Smooth muscle cell (in vitro differentiated cells): ENCODE measurements at regions not wholly inside any gene's neighbourhood (a gene's known extent, or its start where the extent isn't known, plus 50 kb on each side); places are given as distances from the start of the nearest gene placed in this dataset.

Experiments
- DNase-seq: peaks from one replicate; lab custom pipeline; 2025; ENCODE audit not compliant: unreplicated experiment; lab: John Stamatoyannopoulos, UW
- H2AFZ ChIP-seq: fragments of 200-600 bp; sonication (generic); 2 replicates; pipeline ENCODE4 v1.6.0; 2016; ENCODE audit warnings: antibody characterized with exemption, low read depth, mild to moderate bottlenecking
- H3F3A ChIP-seq: fragments of 200-600 bp; sonication (generic); 2 replicates; pipeline ENCODE4 v1.6.0; 2017; ENCODE audit warnings: antibody characterized with exemption, low read depth
- H3K27ac ChIP-seq: fragments of 200-600 bp; sonication (generic); 2 replicates; pipeline ENCODE4 v1.5.1; 2016; ENCODE audit warnings: low read depth, mild to moderate bottlenecking
- H3K27me3 ChIP-seq: fragments of 200-600 bp; sonication (generic); 2 replicates; pipeline ENCODE4 v1.6.1; 2016; ENCODE audit warnings: low read depth, mild to moderate bottlenecking
- H3K36me3 ChIP-seq: fragments of 200-600 bp; sonication (generic); 2 replicates; pipeline ENCODE4 v1.5.1; 2016; ENCODE audit warnings: low read depth
- H3K4me1 ChIP-seq: fragments of 200-600 bp; sonication (generic); 2 replicates; pipeline ENCODE4 v1.5.1; 2016; ENCODE audit warnings: low read depth
- H3K4me2 ChIP-seq: fragments of 200-600 bp; sonication (generic); 2 replicates; pipeline ENCODE4 v1.6.0; 2016; ENCODE audit warnings: mild to moderate bottlenecking
- H3K4me3 ChIP-seq: fragments of 200-600 bp; sonication (generic); 2 replicates; pipeline ENCODE4 v1.5.1; 2016; ENCODE audit warnings: mild to moderate bottlenecking
- H3K79me2 ChIP-seq: fragments of 200-600 bp; sonication (generic); 2 replicates; pipeline ENCODE4 v1.6.0; 2016; ENCODE audit warnings: low read depth, mild to moderate bottlenecking
- H3K9ac ChIP-seq: fragments of 200-600 bp; sonication (generic); 2 replicates; pipeline ENCODE4 v1.6.0; 2016; ENCODE audit warnings: low read depth
- H3K9me3 ChIP-seq: fragments of 200-600 bp; sonication (generic); replicated peaks from 2 replicates; pipeline ENCODE4 v1.5.1; 2016; ENCODE audit warnings: low read depth
- H4K20me1 ChIP-seq: fragments of 200-600 bp; sonication (generic); 2 replicates; pipeline ENCODE4 v1.6.0; 2016; ENCODE audit warnings: low read depth
- CTCF ChIP-seq: fragments of 200-600 bp; sonication (generic); IDR thresholded peaks from 2 replicates; pipeline ENCODE4 v1.5.1; 2017; ENCODE audit warnings: borderline replicate concordance, mild to moderate bottlenecking, antibody characterized with exemption; ENCODE audit not compliant: insufficient read depth, poor library complexity, severe bottlenecking
- WGBS: methylation state at CpG from one replicate; pipeline ENCODE4 v1.1.7; 2016; ENCODE audit warnings: low lambda C conversion rate; 5-methylcytosine and 5-hydroxymethylcytosine counted together

- Histone ChIP-seq H3K4me3 (no peak overlapping the region), H3F3A (no peaks in the 10 kb centered on the region), H3K4me1 (peaks cover 11% of the 10 kb centered on the region), H2AFZ (no peak overlapping the region), H3K9me3 (no peaks in the 10 kb centered on the region), H3K4me2 (no peak overlapping the region), H3K79me2 (no peaks in the 10 kb centered on the region), H3K27ac (no peak overlapping the region), H3K27me3 (no peaks in the 10 kb centered on the region), H4K20me1 (no peaks in the 10 kb centered on the region), H3K36me3 (no peaks in the 10 kb centered on the region), H3K9ac (no peak overlapping the region)
- DNase-seq: no peak
- 88% methylated on average over 10 of the region's 10 CpGs for WGBS
- TF ChIP-seq CTCF: no peak
Measured at GRCh38 chr9:113646946-113647914, 183.7 kb downstream of the RGS3 start.

GRCh38 chr9:113648048-113648447 lies 184.5 kb downstream of the RGS3 start:
- H3K9ac ChIP-seq: no peak overlapping the region
- no peaks in the 10 kb centered on the region for H3K9me3 ChIP-seq
- no peak overlapping the region for H3K4me2 ChIP-seq
- no peaks in the 10 kb centered on the region for H3F3A ChIP-seq
- 80% methylated on average over 2 of the region's 2 CpGs for WGBS
- no peak overlapping the region for H3K27ac ChIP-seq
- no peak for TF ChIP-seq CTCF
- H3K27me3 ChIP-seq: no peaks in the 10 kb centered on the region
- peaks cover 11% of the 10 kb centered on the region for H3K4me1 ChIP-seq
- H2AFZ ChIP-seq: no peak overlapping the region
- DNase-seq: no peak
- no peaks in the 10 kb centered on the region for H3K79me2 ChIP-seq
- no peaks in the 10 kb centered on the region for H4K20me1 ChIP-seq
- no peak overlapping the region for H3K4me3 ChIP-seq
- no peaks in the 10 kb centered on the region for H3K36me3 ChIP-seq

- Histone ChIP-seq H3K79me2 (no peaks in the 10 kb centered on the region), H3K36me3 (no peaks in the 10 kb centered on the region), H4K20me1 (no peaks in the 10 kb centered on the region), H3K4me2 (no peak overlapping the region), H3F3A (no peaks in the 10 kb centered on the region), H3K27me3 (no peaks in the 10 kb centered on the region), H3K9ac (no peak overlapping the region), H2AFZ (no peak overlapping the region), H3K4me3 (no peak overlapping the region), H3K27ac (no peak overlapping the region), H3K4me1 (peaks cover 11% of the 10 kb centered on the region), H3K9me3 (no peaks in the 10 kb centered on the region)
- no peak for TF ChIP-seq CTCF
- DNase-seq: no peak
- 92% methylated on average over 7 of the region's 7 CpGs for WGBS
Measured at GRCh38 chr9:113648586-113648985, 185.1 kb downstream of the RGS3 start.

- H3K27me3 ChIP-seq: no peaks in the 10 kb centered on the region
- H3K79me2 ChIP-seq: no peaks in the 10 kb centered on the region
- no peak overlapping the region for H3K27ac ChIP-seq
- 64% methylated on average over 11 of the region's 11 CpGs for WGBS
- no peaks in the 10 kb centered on the region for H3K36me3 ChIP-seq
- no peaks in the 10 kb centered on the region for H4K20me1 ChIP-seq
- H3K4me2 ChIP-seq: no peak overlapping the region
- TF ChIP-seq CTCF: no peak
- no peaks in the 10 kb centered on the region for H3K9me3 ChIP-seq
- no peak overlapping the region for H2AFZ ChIP-seq
- no peak overlapping the region for H3K4me3 ChIP-seq
- H3K4me1 ChIP-seq: peaks cover 11% of the 10 kb centered on the region
- H3K9ac ChIP-seq: no peak overlapping the region
- no peak for DNase-seq
- H3F3A ChIP-seq: no peaks in the 10 kb centered on the region
Measured at GRCh38 chr9:113649054-113649453, 185.5 kb downstream of the RGS3 start.
